Panc1 (cell line): ENCODE measurements at regions not wholly inside any gene's neighbourhood (a gene's known extent, or its start where the extent isn't known, plus 50 kb on each side); places are given as distances from the start of the nearest gene placed in this dataset.
"Not testable (repeated sequence)": the region's sequence is repeated elsewhere in the genome, so short reads cannot be mapped to it uniquely, and the experiment has no call there.

Source experiments
- CTCF ChIP-seq: fragments of 450-650 bp; IDR thresholded peaks from 2 replicates; pipeline ENCODE4 v1.5.1; 2017; ENCODE audit warnings: mild to moderate bottlenecking
- POLR2AphosphoS5 ChIP-seq: IDR thresholded peaks from 2 replicates; pipeline ENCODE4 v1.6.1; 2012; ENCODE audit warnings: mild to moderate bottlenecking, low read depth, low read length, moderate library complexity

DNA sequence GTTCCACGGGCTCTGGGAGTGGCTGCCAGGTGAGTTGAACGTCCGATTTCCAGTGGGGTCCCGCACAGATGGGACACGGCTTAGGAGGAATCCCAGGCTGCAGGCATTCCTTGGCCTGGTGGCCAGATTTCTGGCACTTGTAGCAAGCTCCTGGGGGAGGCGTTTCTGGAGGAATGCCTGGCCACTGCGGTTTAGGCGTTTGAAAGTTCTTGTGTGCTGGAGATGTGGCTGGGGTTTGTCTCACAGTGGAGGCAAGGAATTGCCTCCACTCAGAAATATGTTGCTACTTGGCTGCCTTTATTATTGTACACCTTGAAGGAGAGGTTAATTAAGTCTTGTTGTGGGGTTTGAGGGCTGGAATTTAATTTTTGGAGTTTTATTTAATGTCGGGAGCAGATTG lies 583.3 kb upstream of the MDGA2 start:
- TF ChIP-seq CTCF, POLR2AphosphoS5: not testable (repeated sequence)
